IPS-18a (cell line): ENCODE measurements at regions not wholly inside any gene's neighbourhood (a gene's known extent, or its start where the extent isn't known, plus 50 kb on each side); places are given as distances from the start of the nearest gene placed in this dataset.
"Not testable (repeated sequence)": the region's sequence is repeated elsewhere in the genome, so short reads cannot be mapped to it uniquely, and the experiment has no call there.

Experiments used
- H3K27ac ChIP-seq: one replicate; pipeline ENCODE4 v1.5.1; 2013; ENCODE audit warnings: low read length
- H3K27me3 ChIP-seq: one replicate; pipeline ENCODE4 v1.6.1; 2013; ENCODE audit warnings: mild to moderate bottlenecking, low read length; ENCODE audit not compliant: control insufficient read depth, insufficient read depth
- H3K36me3 ChIP-seq: one replicate; pipeline ENCODE4 v1.6.1; 2013; ENCODE audit warnings: low read depth, low read length; ENCODE audit not compliant: control insufficient read depth
- H3K4me1 ChIP-seq: one replicate; pipeline ENCODE4 v1.6.1; 2013; ENCODE audit warnings: low read depth, low read length; ENCODE audit not compliant: control insufficient read depth
- H3K4me3 ChIP-seq: one replicate; pipeline ENCODE4 v1.5.1; 2013; ENCODE audit warnings: low read length
- H3K9ac ChIP-seq: one replicate; pipeline ENCODE4 v1.6.1; 2013; ENCODE audit warnings: mild to moderate bottlenecking, low read length, moderate library complexity
- H3K9me3 ChIP-seq: one replicate; pipeline ENCODE4 v1.6.1; 2013; ENCODE audit warnings: low read depth, low read length; ENCODE audit not compliant: control insufficient read depth

- Histone ChIP-seq H3K27ac (no peak overlapping the region), H3K27me3 (no peaks in the 10 kb centered on the region), H3K9ac (no peak overlapping the region), H3K4me3 (no peak overlapping the region), H3K4me1 (peaks cover 4% of the 10 kb centered on the region), H3K36me3 (no peaks in the 10 kb centered on the region), H3K9me3 (no peaks in the 10 kb centered on the region)
These were observed 115.6 kb downstream of the EOMES start for GRCh38 chr3:27606537-27606936.

- not testable (repeated sequence) for H3K9ac ChIP-seq, H3K9me3 ChIP-seq, H3K4me3 ChIP-seq, H3K4me1 ChIP-seq, H3K36me3 ChIP-seq, H3K27me3 ChIP-seq, H3K27ac ChIP-seq
These were observed 117.1 kb upstream of the SLC4A7 start for GRCh38 chr3:27601311-27601710.

GRCh38 chr3:27599741-27600140 lies 115.6 kb upstream of the SLC4A7 start:
- H3K9ac ChIP-seq, H3K36me3 ChIP-seq, H3K4me1 ChIP-seq, H3K27ac ChIP-seq, H3K9me3 ChIP-seq, H3K27me3 ChIP-seq, H3K4me3 ChIP-seq: not testable (repeated sequence)

GRCh38 chr3:27596921-27597320 lies 112.7 kb upstream of the SLC4A7 start:
- no peaks in the 10 kb centered on the region for H3K9me3 ChIP-seq
- no peak overlapping the region for H3K27ac ChIP-seq
- no peak overlapping the region for H3K4me3 ChIP-seq
- H3K9ac ChIP-seq: no peak overlapping the region
- no peaks in the 10 kb centered on the region for H3K27me3 ChIP-seq
- no peaks in the 10 kb centered on the region for H3K36me3 ChIP-seq
- H3K4me1 ChIP-seq: peaks cover 7% of the 10 kb centered on the region

- Histone ChIP-seq H3K27ac (no peak overlapping the region), H3K9me3 (no peaks in the 10 kb centered on the region), H3K9ac (no peak overlapping the region)
These were observed 112.2 kb upstream of the SLC4A7 start for GRCh38 chr3:27596334-27596841.

GRCh38 chr3:27594096-27594690 lies 110.0 kb upstream of the SLC4A7 start:
- no peaks in the 10 kb centered on the region for H3K9me3 ChIP-seq
- no peak overlapping the region for H3K27ac ChIP-seq
- H3K27me3 ChIP-seq: no peaks in the 10 kb centered on the region
- peaks cover 24% of the 10 kb centered on the region for H3K4me1 ChIP-seq
- H3K36me3 ChIP-seq: no peaks in the 10 kb centered on the region
- no peak overlapping the region for H3K4me3 ChIP-seq
- H3K9ac ChIP-seq: no peak overlapping the region

More at GRCh38 chr3:27596334-27596841, 112.2 kb upstream of the SLC4A7 start:
- Histone ChIP-seq H3K36me3 (no peaks in the 10 kb centered on the region), H3K4me1 (peaks cover 7% of the 10 kb centered on the region), H3K27me3 (no peaks in the 10 kb centered on the region), H3K4me3 (no peak overlapping the region)

GRCh38 chr3:27593173-27593572 lies 109.0 kb upstream of the SLC4A7 start:
- H3K9ac ChIP-seq: no peak overlapping the region
- H3K4me3 ChIP-seq: no peak overlapping the region
- no peaks in the 10 kb centered on the region for H3K9me3 ChIP-seq
- no peaks in the 10 kb centered on the region for H3K36me3 ChIP-seq
- no peaks in the 10 kb centered on the region for H3K27me3 ChIP-seq
- no peak overlapping the region for H3K27ac ChIP-seq
- peaks cover 24% of the 10 kb centered on the region for H3K4me1 ChIP-seq

GRCh38 chr3:27591312-27592210 lies 107.4 kb upstream of the SLC4A7 start:
- Histone ChIP-seq H3K9me3 (no peaks in the 10 kb centered on the region), H3K4me1 (peaks cover 19% of the 10 kb centered on the region), H3K27ac (no peak overlapping the region), H3K9ac (no peak overlapping the region), H3K27me3 (no peaks in the 10 kb centered on the region), H3K4me3 (no peak overlapping the region), H3K36me3 (no peaks in the 10 kb centered on the region)

GRCh38 chr3:27590437-27591298 lies 106.5 kb upstream of the SLC4A7 start:
- no peak overlapping the region for H3K9ac ChIP-seq

GRCh38 chr3:27589795-27590194 lies 105.6 kb upstream of the SLC4A7 start:
- Histone ChIP-seq H3K4me3 (no peak overlapping the region), H3K36me3 (no peaks in the 10 kb centered on the region), H3K4me1 (peaks cover 25% of the 10 kb centered on the region), H3K9me3 (no peaks in the 10 kb centered on the region), H3K27ac (no peak overlapping the region), H3K9ac (no peak overlapping the region), H3K27me3 (no peaks in the 10 kb centered on the region)

More at GRCh38 chr3:27590437-27591298, 106.5 kb upstream of the SLC4A7 start:
- Histone ChIP-seq H3K36me3 (no peaks in the 10 kb centered on the region), H3K4me1 (peaks cover 17% of the 10 kb centered on the region), H3K9me3 (no peaks in the 10 kb centered on the region), H3K27ac (no peak overlapping the region), H3K4me3 (no peak overlapping the region), H3K27me3 (no peaks in the 10 kb centered on the region)

- H3K4me1 ChIP-seq: peaks cover 21% of the 10 kb centered on the region
- no peaks in the 10 kb centered on the region for H3K36me3 ChIP-seq
- H3K9me3 ChIP-seq: no peaks in the 10 kb centered on the region
- no peaks in the 10 kb centered on the region for H3K27me3 ChIP-seq
- no peak overlapping the region for H3K4me3 ChIP-seq
- H3K27ac ChIP-seq: peak overlapping the region; percentile 39
- no peak overlapping the region for H3K9ac ChIP-seq
These were observed 101.2 kb upstream of the SLC4A7 start for GRCh38 chr3:27585429-27585828.
